ENCODE measurements at regions not wholly inside any gene's neighbourhood (a gene's known extent, or its start where the extent isn't known, plus 50 kb on each side); places are given as distances from the start of the nearest gene placed in this dataset.
"Not testable (repeated sequence)": the region's sequence is repeated elsewhere in the genome, so short reads cannot be mapped to it uniquely, and the experiment has no call there.

- no peaks in the 10 kb centered on the region for H3K4me1 Mint-ChIP-seq
- no peaks in the 10 kb centered on the region for H3K27me3 ChIP-seq (ENCODE audit: insufficient read depth, low read length)
- H3K27me3 Mint-ChIP-seq = no peaks in the 10 kb centered on the region
- H3K4me3 Mint-ChIP-seq = no peak overlapping the region
- POLR2A ChIA-PET (ENCODE audit: partially characterized antibody) = no interaction called here
- H3K36me3 Mint-ChIP-seq = no peaks in the 10 kb centered on the region
- no peaks in the 10 kb centered on the region for H3K9me3 ChIP-seq (ENCODE audit: control insufficient read depth in 1 of 2, low read length in 2 of 2)
- no peaks in the 10 kb centered on the region for H3K36me3 ChIP-seq (ENCODE audit: insufficient read depth, low read length)
- H3K27ac Mint-ChIP-seq = no peak overlapping the region
- H3K27ac ChIP-seq (ENCODE audit: low read depth, low read length) = no peak overlapping the region
- DNase-seq = no peak
- intact Hi-C loops (cut with micrococcal nuclease) = no loop called here
- CTCF ChIA-PET (ENCODE audit: partially characterized antibody) = no interaction called here
- no peak overlapping the region for H3K4me3 ChIP-seq (ENCODE audit: low read length in 2 of 2)
- no peaks in the 10 kb centered on the region for H3K4me1 ChIP-seq (ENCODE audit: insufficient read depth, low read length)
- peaks cover 4 to 12% (median 7%) of the 10 kb centered on the region in 8 donors for H3K9me3 Mint-ChIP-seq
Measured at GRCh38 chr5:28399211-28399610, 1360.8 kb upstream of the CDH9 start.

DNA sequence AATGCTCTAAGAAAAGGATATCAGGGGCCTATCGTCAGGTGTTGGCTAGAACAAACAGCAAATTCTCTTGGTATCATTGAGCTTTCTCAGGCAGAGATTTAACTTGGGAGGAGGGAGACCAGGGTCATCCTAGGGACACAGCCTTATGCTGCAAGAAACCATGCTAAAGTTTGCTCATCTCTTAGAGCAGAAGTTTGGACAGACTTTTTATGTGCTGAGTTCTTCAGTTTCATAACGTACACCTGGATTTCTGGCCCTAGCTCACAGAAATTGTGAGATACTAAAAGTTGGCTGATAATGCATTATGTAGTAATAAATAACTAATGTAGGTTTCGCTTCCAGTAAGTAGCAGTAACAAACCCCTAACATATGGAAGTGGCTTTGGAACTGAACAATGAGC, 1359.8 kb upstream of the CDH9 start:
- H3K9me3 ChIP-seq (ENCODE audit: control insufficient read depth in 1 of 2, low read length in 2 of 2) = no peaks in the 10 kb centered on the region
- Mint-ChIP-seq H3K36me3 (no peaks in the 10 kb centered on the region), H3K27ac (no peak overlapping the region), H3K9me3 (peaks cover 4 to 8% (median 5%) of the 10 kb centered on the region in 8 donors), H3K4me1 (no peaks in the 10 kb centered on the region), H3K4me3 (no peak overlapping the region), H3K27me3 (no peaks in the 10 kb centered on the region)
- H3K27me3 ChIP-seq (ENCODE audit: insufficient read depth, low read length) = no peaks in the 10 kb centered on the region
- H3K36me3 ChIP-seq (ENCODE audit: insufficient read depth, low read length) = no peaks in the 10 kb centered on the region
- no peaks in the 10 kb centered on the region for H3K4me1 ChIP-seq (ENCODE audit: insufficient read depth, low read length)
- CTCF ChIA-PET (ENCODE audit: partially characterized antibody) = no interaction called here
- no peak for DNase-seq
- intact Hi-C loops (cut with micrococcal nuclease) = no loop called here
- H3K4me3 ChIP-seq (ENCODE audit: low read length in 2 of 2) = no peak overlapping the region
- no peak overlapping the region for H3K27ac ChIP-seq (ENCODE audit: low read depth, low read length)
- POLR2A ChIA-PET (ENCODE audit: partially characterized antibody) = no interaction called here

DNA sequence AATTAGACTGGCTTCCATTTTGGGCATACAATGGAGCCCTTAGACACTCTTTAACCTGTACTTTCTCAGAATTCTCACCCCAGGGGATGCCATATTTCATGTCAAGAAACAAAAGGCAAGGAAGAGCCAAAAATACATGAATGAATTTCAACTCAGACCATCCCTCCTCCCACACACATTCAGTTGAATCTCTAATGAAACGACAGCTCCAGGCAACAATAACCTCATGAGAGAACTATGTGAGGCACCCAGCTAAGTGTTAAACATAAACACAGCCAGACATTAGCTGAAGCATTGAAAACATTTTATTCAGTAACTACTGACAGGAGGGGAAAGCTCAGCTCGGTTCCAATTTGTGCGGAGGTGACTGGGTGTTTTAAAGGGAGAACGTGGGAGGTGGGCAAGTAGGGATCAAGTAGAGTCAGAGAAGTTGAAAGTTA, 1359.1 kb upstream of the CDH9 start:
- Mint-ChIP-seq H3K9me3 (peaks cover 0 to 9% (median 4%) of the 10 kb centered on the region in 8 donors), H3K27me3 (no peaks in the 10 kb centered on the region), H3K36me3 (no peaks in the 10 kb centered on the region), H3K27ac (no peak overlapping the region), H3K4me3 (no peak overlapping the region), H3K4me1 (no peaks in the 10 kb centered on the region)
- POLR2A ChIA-PET (ENCODE audit: partially characterized antibody) = no interaction called here
- CTCF ChIA-PET (ENCODE audit: partially characterized antibody) = no interaction called here
- no peak overlapping the region for H3K4me3 ChIP-seq (ENCODE audit: low read length in 2 of 2)
- no peaks in the 10 kb centered on the region for H3K9me3 ChIP-seq (ENCODE audit: control insufficient read depth in 1 of 2, low read length in 2 of 2)
- H3K36me3 ChIP-seq (ENCODE audit: insufficient read depth, low read length) = no peaks in the 10 kb centered on the region
- no peak for DNase-seq
- H3K27ac ChIP-seq (ENCODE audit: low read depth, low read length) = no peak overlapping the region
- no peaks in the 10 kb centered on the region for H3K4me1 ChIP-seq (ENCODE audit: insufficient read depth, low read length)
- H3K27me3 ChIP-seq (ENCODE audit: insufficient read depth, low read length) = no peaks in the 10 kb centered on the region
- intact Hi-C loops (cut with micrococcal nuclease) = no loop called here

DNA sequence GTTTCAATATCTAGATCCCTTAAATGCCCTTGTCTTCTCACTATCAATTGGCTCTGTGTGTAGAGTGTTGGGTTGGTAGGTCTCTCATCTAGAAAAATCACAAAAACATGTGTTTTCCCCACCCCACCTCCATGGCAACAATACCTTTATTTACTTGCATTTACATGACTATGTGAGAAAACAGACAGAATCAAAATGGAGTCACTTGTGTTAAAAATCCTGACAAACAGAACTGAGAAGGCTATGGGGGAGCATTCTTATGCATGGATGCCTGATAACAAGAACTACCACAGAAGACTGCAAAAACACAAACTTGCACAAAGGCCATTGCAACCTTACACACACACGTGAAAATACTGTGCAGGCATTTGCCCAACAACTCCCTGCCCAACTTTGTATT, 1352.9 kb upstream of the CDH9 start:
- H3K27ac Mint-ChIP-seq = no peak overlapping the region
- no peaks in the 10 kb centered on the region for H3K27me3 ChIP-seq (ENCODE audit: insufficient read depth, low read length)

DNA sequence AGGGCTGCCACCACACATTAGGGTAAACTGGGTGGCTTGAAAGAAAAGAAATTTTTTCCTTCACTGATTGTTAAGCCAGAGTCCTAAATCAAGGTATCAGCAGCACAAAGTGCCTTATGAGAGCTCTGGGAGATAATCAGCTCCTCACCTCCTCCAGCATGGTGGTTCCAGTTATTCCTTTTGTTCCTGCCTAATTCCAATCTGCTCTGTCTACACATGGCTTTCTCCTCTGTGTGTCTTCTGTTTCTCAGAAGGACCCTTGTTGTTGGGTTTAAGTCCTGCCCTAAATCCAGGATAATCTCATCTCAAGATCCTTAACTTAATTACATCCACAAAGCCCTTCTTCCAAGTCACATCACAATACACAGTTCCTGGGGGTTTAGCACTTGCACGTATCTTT, 1352.0 kb upstream of the CDH9 start:
- Histone ChIP-seq H3K4me1 (ENCODE audit: insufficient read depth, low read length) (no peaks in the 10 kb centered on the region), H3K4me3 (ENCODE audit: low read length in 2 of 2) (no peak overlapping the region), H3K36me3 (ENCODE audit: insufficient read depth, low read length) (no peaks in the 10 kb centered on the region), H3K9me3 (ENCODE audit: control insufficient read depth in 1 of 2, low read length in 2 of 2) (no peaks in the 10 kb centered on the region), H3K27me3 (ENCODE audit: insufficient read depth, low read length) (no peaks in the 10 kb centered on the region), H3K27ac (ENCODE audit: low read depth, low read length) (no peak overlapping the region)
- H3K27ac Mint-ChIP-seq = no peak overlapping the region
- no peak overlapping the region for H3K4me3 Mint-ChIP-seq
- peaks cover 0 to 8% (median 3%) of the 10 kb centered on the region in 8 donors for H3K9me3 Mint-ChIP-seq
- POLR2A ChIA-PET (ENCODE audit: partially characterized antibody) = no interaction called here
- CTCF ChIA-PET (ENCODE audit: partially characterized antibody) = no interaction called here
- intact Hi-C loops (cut with micrococcal nuclease) = no loop called here
- H3K27me3 Mint-ChIP-seq = no peaks in the 10 kb centered on the region
- no peaks in the 10 kb centered on the region for H3K36me3 Mint-ChIP-seq
- H3K4me1 Mint-ChIP-seq = no peaks in the 10 kb centered on the region
- DNase-seq = no peak

More for the DNA sequence above, 1352.9 kb upstream of the CDH9 start:
- no peak overlapping the region for H3K4me3 ChIP-seq (ENCODE audit: low read length in 2 of 2)
- H3K4me1 Mint-ChIP-seq = no peaks in the 10 kb centered on the region
- no peaks in the 10 kb centered on the region for H3K36me3 ChIP-seq (ENCODE audit: insufficient read depth, low read length)
- ChIA-PET POLR2A (ENCODE audit: partially characterized antibody) (no interaction called here), CTCF (ENCODE audit: partially characterized antibody) (no interaction called here)
- no peak overlapping the region for H3K4me3 Mint-ChIP-seq
- no peaks in the 10 kb centered on the region for H3K9me3 ChIP-seq (ENCODE audit: control insufficient read depth in 1 of 2, low read length in 2 of 2)
- intact Hi-C loops (cut with micrococcal nuclease) = no loop called here
- H3K4me1 ChIP-seq (ENCODE audit: insufficient read depth, low read length) = no peaks in the 10 kb centered on the region
- no peaks in the 10 kb centered on the region for H3K36me3 Mint-ChIP-seq
- H3K27me3 Mint-ChIP-seq = no peaks in the 10 kb centered on the region
- peaks cover 0 to 8% (median 3%) of the 10 kb centered on the region in 8 donors for H3K9me3 Mint-ChIP-seq
- no peak for DNase-seq
- no peak overlapping the region for H3K27ac ChIP-seq (ENCODE audit: low read depth, low read length)

GRCh38 chr5:28389727-28390126, 1351.3 kb upstream of the CDH9 start:
- H3K9me3 ChIP-seq (ENCODE audit: control insufficient read depth in 1 of 2, low read length in 2 of 2); H3K27me3 ChIP-seq (ENCODE audit: insufficient read depth, low read length); intact Hi-C loops (cut with micrococcal nuclease); H3K27ac ChIP-seq (ENCODE audit: low read depth, low read length); H3K36me3 Mint-ChIP-seq; H3K27ac Mint-ChIP-seq; H3K36me3 ChIP-seq (ENCODE audit: insufficient read depth, low read length); DNase-seq; H3K4me3 Mint-ChIP-seq; H3K4me3 ChIP-seq (ENCODE audit: low read length in 2 of 2); H3K27me3 Mint-ChIP-seq; H3K4me1 ChIP-seq (ENCODE audit: insufficient read depth, low read length); H3K9me3 Mint-ChIP-seq; CTCF ChIA-PET (ENCODE audit: partially characterized antibody); POLR2A ChIA-PET (ENCODE audit: partially characterized antibody); H3K4me1 Mint-ChIP-seq: not testable (repeated sequence)

GRCh38 chr5:28388428-28388827, 1350.0 kb upstream of the CDH9 start:
- intact Hi-C loops (cut with micrococcal nuclease) = no loop called here
- ChIA-PET CTCF (ENCODE audit: partially characterized antibody) (no interaction called here), POLR2A (ENCODE audit: partially characterized antibody) (no interaction called here)
- Histone ChIP-seq H3K27ac (ENCODE audit: low read depth, low read length) (no peak overlapping the region), H3K27me3 (ENCODE audit: insufficient read depth, low read length) (no peaks in the 10 kb centered on the region), H3K36me3 (ENCODE audit: insufficient read depth, low read length) (no peaks in the 10 kb centered on the region), H3K4me1 (ENCODE audit: insufficient read depth, low read length) (no peaks in the 10 kb centered on the region), H3K4me3 (ENCODE audit: low read length in 2 of 2) (no peak overlapping the region), H3K9me3 (ENCODE audit: control insufficient read depth in 1 of 2, low read length in 2 of 2) (no peaks in the 10 kb centered on the region)
- no peak for DNase-seq
- Mint-ChIP-seq H3K4me3 (no peak overlapping the region), H3K27ac (no peak overlapping the region), H3K4me1 (no peaks in the 10 kb centered on the region), H3K36me3 (no peaks in the 10 kb centered on the region), H3K9me3 (peaks cover 0 to 13% (median 5%) of the 10 kb centered on the region in 8 donors), H3K27me3 (no peaks in the 10 kb centered on the region)

GRCh38 chr5:28386712-28387111, 1348.3 kb upstream of the CDH9 start:
- Mint-ChIP-seq H3K4me3 (no peak overlapping the region), H3K9me3 (peaks cover 0 to 17% (median 5%) of the 10 kb centered on the region in 8 donors), H3K4me1 (no peaks in the 10 kb centered on the region), H3K27me3 (no peaks in the 10 kb centered on the region), H3K27ac (no peak overlapping the region), H3K36me3 (no peaks in the 10 kb centered on the region)
- ChIA-PET CTCF (ENCODE audit: partially characterized antibody) (no interaction called here), POLR2A (ENCODE audit: partially characterized antibody) (no interaction called here)
- H3K36me3 ChIP-seq (ENCODE audit: insufficient read depth, low read length) = no peaks in the 10 kb centered on the region
- H3K9me3 ChIP-seq (ENCODE audit: control insufficient read depth in 1 of 2, low read length in 2 of 2) = no peaks in the 10 kb centered on the region
- no peak for DNase-seq
- no peaks in the 10 kb centered on the region for H3K4me1 ChIP-seq (ENCODE audit: insufficient read depth, low read length)
- H3K27ac ChIP-seq (ENCODE audit: low read depth, low read length) = no peak overlapping the region
- intact Hi-C loops (cut with micrococcal nuclease) = no loop called here
- H3K27me3 ChIP-seq (ENCODE audit: insufficient read depth, low read length) = no peaks in the 10 kb centered on the region
- H3K4me3 ChIP-seq (ENCODE audit: low read length in 2 of 2) = no peak overlapping the region

Data from CD4-positive, alpha-beta memory T cell (primary cell).